Endodermal cell (in vitro differentiated cells): ENCODE measurements at regions not wholly inside any gene's neighbourhood (a gene's known extent, or its start where the extent isn't known, plus 50 kb on each side); places are given as distances from the start of the nearest gene placed in this dataset.

Experiments
- DNase-seq: peaks from one replicate; pipeline ENCODE4 v3.0.0-alpha.2; 2017
- H3K27ac ChIP-seq: 2 replicates; pipeline ENCODE4 v1.5.1; 2013; ENCODE audit warnings: mild to moderate bottlenecking, low read depth, low read length, moderate library complexity
- H3K27me3 ChIP-seq: 2 replicates; pipeline ENCODE4 v1.6.1; 2013; ENCODE audit warnings: mild to moderate bottlenecking, low read length, moderate library complexity; ENCODE audit not compliant: insufficient read depth, control insufficient read depth, poor library complexity, severe bottlenecking
- H3K36me3 ChIP-seq: 2 replicates; pipeline ENCODE4 v1.7.0; 2013; ENCODE audit warnings: mild to moderate bottlenecking, low read length, moderate library complexity; ENCODE audit not compliant: control insufficient read depth, insufficient read depth
- H3K4me1 ChIP-seq: one replicate; pipeline ENCODE4 v1.7.0; 2013; ENCODE audit warnings: low read length; ENCODE audit not compliant: control insufficient read depth, insufficient read depth
- H3K4me3 ChIP-seq: 2 replicates; pipeline ENCODE4 v1.5.1; 2013; ENCODE audit warnings: mild to moderate bottlenecking, low read length, moderate library complexity
- H3K9ac ChIP-seq: 2 replicates; pipeline ENCODE4 v1.6.1; 2013; ENCODE audit warnings: mild to moderate bottlenecking, low read length, moderate library complexity; ENCODE audit not compliant: poor library complexity, severe bottlenecking; ENCODE audit errors: extremely low read depth
- H3K9me3 ChIP-seq: 2 replicates; pipeline ENCODE4 v1.6.1; 2013; ENCODE audit warnings: mild to moderate bottlenecking, low read length, moderate library complexity; ENCODE audit not compliant: control insufficient read depth
- H3K27ac Mint-ChIP-seq: 2 replicates; pipeline ENCODE4 v1.8.0; 2020; ENCODE audit warnings: mixed read lengths
- H3K27me3 Mint-ChIP-seq: 2 replicates; pipeline ENCODE4 v1.8.0; 2021; ENCODE audit warnings: mild to moderate bottlenecking, mixed read lengths; ENCODE audit not compliant: insufficient read depth
- H3K36me3 Mint-ChIP-seq: 2 replicates; pipeline ENCODE4 v1.8.0; 2020; ENCODE audit warnings: low read depth, mixed read lengths
- H3K4me1 Mint-ChIP-seq: 2 replicates; pipeline ENCODE4 v1.8.0; 2020; ENCODE audit warnings: mixed read lengths
- H3K4me3 Mint-ChIP-seq: 2 replicates; pipeline ENCODE4 v1.8.0; 2020; ENCODE audit warnings: mild to moderate bottlenecking, moderate library complexity, mixed read lengths
- H3K9me3 Mint-ChIP-seq: 2 replicates; pipeline ENCODE4 v1.8.0; 2020; ENCODE audit warnings: mild to moderate bottlenecking, mixed read lengths
- WGBS, 2 experiments: methylation state at CpG; one replicate each; pipeline versions ENCODE4 v1.1.5 to v1.1.7; 2013; ENCODE audit warnings: missing lambda C conversion rate in 2 of 2, mixed read lengths in 1 of 2; ENCODE audit not compliant: insufficient coverage in 1 of 2, insufficient read length in 1 of 2; 5-methylcytosine and 5-hydroxymethylcytosine counted together
- TF ChIP-seq, protein P1 (sequence below): fragments of 200-600 bp; sonication (generic); conservative IDR thresholded peaks from 2 replicates; pipeline ENCODE4 v1.5.0; 2021; ENCODE audit warnings: antibody characterized with exemption, mild to moderate bottlenecking

DNA sequence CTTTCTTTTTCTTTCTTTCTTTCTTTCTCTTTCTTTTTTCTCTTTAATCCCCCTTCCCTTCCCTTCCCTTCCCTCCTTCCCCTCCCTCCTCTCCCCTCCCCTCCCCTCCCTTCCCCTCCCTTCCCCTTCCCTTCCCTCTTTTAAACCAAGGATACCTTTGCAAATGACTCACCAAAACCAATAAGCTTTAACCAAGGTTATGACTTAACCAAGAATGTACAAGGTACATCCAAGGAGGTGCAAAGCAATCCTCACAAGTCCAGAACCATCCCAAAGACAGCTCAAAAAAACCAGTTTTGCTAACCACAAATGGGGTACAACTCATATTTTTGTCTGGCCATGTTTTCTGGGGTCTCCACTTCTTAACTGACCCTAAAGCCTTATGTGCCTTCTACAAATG, 174.7 kb upstream of the PPP1R2C start:
- H3K9me3 Mint-ChIP-seq, result peaks cover 47% of the 10 kb centered on the region

DNA sequence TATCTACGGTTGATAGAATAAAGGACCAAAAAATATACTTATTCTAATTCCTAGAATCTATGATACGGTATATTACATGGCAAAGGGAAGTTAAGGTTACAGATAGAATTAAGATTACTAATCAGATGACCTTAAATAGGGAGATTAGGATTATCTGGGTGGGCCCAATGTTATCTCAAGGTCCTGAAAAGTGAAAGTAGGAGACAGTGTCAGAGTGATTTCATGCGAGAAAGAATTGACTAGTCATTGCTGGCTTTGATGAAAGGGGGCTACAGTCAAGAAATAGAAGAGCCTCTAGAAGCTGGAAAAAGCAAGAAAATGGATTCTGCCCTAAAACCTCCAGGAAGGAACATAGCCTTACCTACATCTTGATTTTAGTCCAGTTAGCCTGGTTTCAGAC, 176.9 kb upstream of the PPP1R2C start:
- no peak overlapping the region for H3K9ac ChIP-seq
- H3K27ac Mint-ChIP-seq, result no peak overlapping the region
- H3K36me3 Mint-ChIP-seq, result peaks cover 25% of the 10 kb centered on the region
- peaks cover 57% of the 10 kb centered on the region for H3K9me3 Mint-ChIP-seq
- H3K4me3 ChIP-seq, result no peak overlapping the region
- no peaks in the 10 kb centered on the region for H3K27me3 Mint-ChIP-seq
- H3K27ac ChIP-seq, result no peak overlapping the region
- no peak overlapping the region for H3K4me3 Mint-ChIP-seq
- TF ChIP-seq, protein P1, sequence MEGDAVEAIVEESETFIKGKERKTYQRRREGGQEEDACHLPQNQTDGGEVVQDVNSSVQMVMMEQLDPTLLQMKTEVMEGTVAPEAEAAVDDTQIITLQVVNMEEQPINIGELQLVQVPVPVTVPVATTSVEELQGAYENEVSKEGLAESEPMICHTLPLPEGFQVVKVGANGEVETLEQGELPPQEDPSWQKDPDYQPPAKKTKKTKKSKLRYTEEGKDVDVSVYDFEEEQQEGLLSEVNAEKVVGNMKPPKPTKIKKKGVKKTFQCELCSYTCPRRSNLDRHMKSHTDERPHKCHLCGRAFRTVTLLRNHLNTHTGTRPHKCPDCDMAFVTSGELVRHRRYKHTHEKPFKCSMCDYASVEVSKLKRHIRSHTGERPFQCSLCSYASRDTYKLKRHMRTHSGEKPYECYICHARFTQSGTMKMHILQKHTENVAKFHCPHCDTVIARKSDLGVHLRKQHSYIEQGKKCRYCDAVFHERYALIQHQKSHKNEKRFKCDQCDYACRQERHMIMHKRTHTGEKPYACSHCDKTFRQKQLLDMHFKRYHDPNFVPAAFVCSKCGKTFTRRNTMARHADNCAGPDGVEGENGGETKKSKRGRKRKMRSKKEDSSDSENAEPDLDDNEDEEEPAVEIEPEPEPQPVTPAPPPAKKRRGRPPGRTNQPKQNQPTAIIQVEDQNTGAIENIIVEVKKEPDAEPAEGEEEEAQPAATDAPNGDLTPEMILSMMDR, result no peak
- no peaks in the 10 kb centered on the region for H3K4me1 Mint-ChIP-seq
- no peaks in the 10 kb centered on the region for H3K36me3 ChIP-seq
- H3K27me3 ChIP-seq, result no peaks in the 10 kb centered on the region
- H3K4me1 ChIP-seq, result no peaks in the 10 kb centered on the region
- 100% methylated on average over 1 of the region's 3 CpGs; no CpG with 5 or more reads in 1 of the 2 experiments for WGBS, 2 experiments
- H3K9me3 ChIP-seq, result peaks cover 34% of the 10 kb centered on the region
- DNase-seq, result no peak

More for the DNA sequence above, 174.7 kb upstream of the PPP1R2C start:
- H3K4me1 Mint-ChIP-seq, result peaks cover 20% of the 10 kb centered on the region
- H3K9me3 ChIP-seq, result peaks cover 30% of the 10 kb centered on the region
- TF ChIP-seq, protein P1, result no peak
- H3K27ac ChIP-seq, result no peak overlapping the region
- peaks cover 21% of the 10 kb centered on the region for H3K36me3 Mint-ChIP-seq
- no peaks in the 10 kb centered on the region for H3K36me3 ChIP-seq
- no peak for DNase-seq
- no peak overlapping the region for H3K9ac ChIP-seq
- H3K27ac Mint-ChIP-seq, result no peak overlapping the region
- H3K27me3 Mint-ChIP-seq, result no peaks in the 10 kb centered on the region
- H3K4me3 Mint-ChIP-seq, result no peak overlapping the region
- H3K27me3 ChIP-seq, result no peaks in the 10 kb centered on the region
- no peaks in the 10 kb centered on the region for H3K4me1 ChIP-seq
- H3K4me3 ChIP-seq, result no peak overlapping the region

DNA sequence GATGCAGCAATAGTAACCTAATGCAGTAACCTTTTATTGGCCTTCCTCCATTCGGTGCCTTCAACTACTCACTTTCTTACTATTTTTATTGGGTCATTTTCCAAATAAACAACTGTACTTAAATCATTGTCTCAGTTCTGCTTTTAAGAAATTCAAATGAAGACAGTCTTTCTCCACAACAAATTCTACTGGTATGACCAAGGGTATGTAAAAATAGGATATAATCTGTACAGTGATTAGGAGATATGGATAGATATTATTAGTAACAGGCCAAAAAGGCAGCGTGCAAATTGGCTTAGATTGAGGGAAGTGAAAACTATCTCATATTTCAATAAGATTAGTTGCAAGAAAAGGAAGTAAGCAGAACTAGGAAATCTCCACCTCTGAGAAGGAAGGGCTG, 177.4 kb upstream of the PPP1R2C start:
- Histone ChIP-seq H3K27me3 (no peaks in the 10 kb centered on the region), H3K9me3 (peaks cover 39% of the 10 kb centered on the region), H3K27ac (no peak overlapping the region), H3K4me1 (no peaks in the 10 kb centered on the region), H3K36me3 (no peaks in the 10 kb centered on the region), H3K4me3 (no peak overlapping the region), H3K9ac (no peak overlapping the region)
- TF ChIP-seq, protein P1, result no peak
- no peak overlapping the region for H3K27ac Mint-ChIP-seq
- 85% methylated on average over 1 of the region's 2 CpGs; no CpG with 5 or more reads in 1 of the 2 experiments for WGBS, 2 experiments
- no peak for DNase-seq
- peaks cover 62% of the 10 kb centered on the region for H3K9me3 Mint-ChIP-seq
- no peaks in the 10 kb centered on the region for H3K27me3 Mint-ChIP-seq
- peaks cover 29% of the 10 kb centered on the region for H3K36me3 Mint-ChIP-seq
- no peaks in the 10 kb centered on the region for H3K4me1 Mint-ChIP-seq
- no peak overlapping the region for H3K4me3 Mint-ChIP-seq
